ENCODE measurements at regions not wholly inside any gene's neighbourhood (a gene's known extent, or its start where the extent isn't known, plus 50 kb on each side); places are given as distances from the start of the nearest gene placed in this dataset.

DNA sequence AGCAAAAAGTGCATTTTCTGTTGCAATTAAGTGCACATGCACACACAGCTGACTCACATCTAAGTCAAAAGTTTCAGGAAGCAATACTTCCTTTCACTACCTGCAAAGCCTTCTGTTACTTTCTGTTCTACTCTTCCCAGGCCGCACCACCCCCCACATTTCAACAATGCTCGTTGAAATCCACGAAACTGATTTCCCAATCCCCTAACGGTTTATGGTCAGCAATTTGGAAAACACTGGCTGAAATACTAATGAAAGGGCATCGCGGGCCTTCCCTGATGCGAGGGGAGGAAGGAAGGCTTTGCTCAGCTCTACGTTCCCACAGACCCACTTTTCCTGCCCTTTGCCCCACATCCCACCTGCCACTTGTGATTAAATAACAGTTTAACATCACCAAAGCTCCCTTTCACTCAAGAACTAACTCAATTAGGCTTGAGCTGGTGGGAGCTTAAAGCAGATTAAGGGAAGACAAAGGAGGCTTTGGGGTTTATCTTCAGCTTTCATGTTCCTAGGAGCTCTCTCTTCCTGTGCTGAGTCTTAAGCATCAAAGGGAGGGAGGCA is 243.2 kb upstream of the RAB4A start:
- TF ChIP-seq POLR2A (IDR thresholded peaks at IDR 0.05) (no peak), CTCF (IDR thresholded peaks at IDR 0.05) (no peak)

Measured in prostate gland (tissue), 2 donors.